Right atrium auricular region (tissue), 2 donors: ENCODE measurements at regions not wholly inside any gene's neighbourhood (a gene's known extent, or its start where the extent isn't known, plus 50 kb on each side); places are given as distances from the start of the nearest gene placed in this dataset.

Experiments used
- DNase-seq: peaks from one replicate; pipeline ENCODE4 v3.0.0-alpha.2; 2019; ENCODE audit warnings: low spot score
- H3K27ac ChIP-seq, 2 donors: fragments of 200-600 bp; sonication (generic); 1 replicate in 1 of 2; 2 replicates in 1 of 2; pipeline ENCODE4 v1.5.1; 2016 to 2019
- H3K27me3 ChIP-seq, 2 donors: fragments of 200-600 bp; sonication (generic); one replicate each; pipeline versions ENCODE4 v1.5.1 to v1.6.0; 2017 to 2019
- H3K36me3 ChIP-seq: fragments of 200-600 bp; sonication (generic); one replicate; pipeline ENCODE4 v1.5.1; 2016
- H3K4me1 ChIP-seq, 2 donors: fragments of 200-600 bp; sonication (generic); one replicate each; pipeline versions ENCODE4 v1.5.1 to v1.6.0; 2017 to 2019
- H3K4me3 ChIP-seq, 2 donors: fragments of 200-600 bp; sonication (generic); 1 replicate in 1 of 2; 2 replicates in 1 of 2; pipeline ENCODE4 v1.5.1; 2017 to 2019; ENCODE audit warnings: mild to moderate bottlenecking in 1 of 2, moderate library complexity in 1 of 2
- H3K9me3 ChIP-seq, 2 donors: fragments of 200-600 bp; sonication (generic); one replicate each; pipeline ENCODE4 v1.5.1; 2019
- CTCF ChIP-seq, 2 donors: fragments of 200-600 bp; sonication (generic); IDR thresholded peaks; one replicate each; pipeline ENCODE4 v1.5.1; 2019; ENCODE audit warnings: antibody characterized with exemption in 2 of 2

GRCh38 chr10:129274748-129275474 is 192.1 kb upstream of the MGMT start:
- peaks cover 0 to 4% of the 10 kb centered on the region in 2 donors for H3K4me1 ChIP-seq
- TF ChIP-seq CTCF (IDR thresholded peaks at IDR 0.05) = no peak
- no peaks in the 10 kb centered on the region for H3K27me3 ChIP-seq
- H3K36me3 ChIP-seq = no peaks in the 10 kb centered on the region
- H3K4me3 ChIP-seq = no peak overlapping the region
- no peak overlapping the region for H3K27ac ChIP-seq
- H3K9me3 ChIP-seq = no peaks in the 10 kb centered on the region
- DNase-seq = no peak

GRCh38 chr10:129275886-129276285 is 191.2 kb upstream of the MGMT start:
- H3K9me3 ChIP-seq = no peaks in the 10 kb centered on the region
- H3K36me3 ChIP-seq = no peaks in the 10 kb centered on the region
- DNase-seq = no peak
- no peaks in the 10 kb centered on the region for H3K27me3 ChIP-seq
- H3K27ac ChIP-seq = no peak overlapping the region
- H3K4me1 ChIP-seq = peaks cover 0 to 9% of the 10 kb centered on the region in 2 donors
- no peak for TF ChIP-seq CTCF (IDR thresholded peaks at IDR 0.05)
- H3K4me3 ChIP-seq = no peak overlapping the region

GRCh38 chr10:129277084-129277483 is 190.0 kb upstream of the MGMT start:
- Histone ChIP-seq H3K9me3 (peaks cover 0 to 7% of the 10 kb centered on the region in 2 donors), H3K27ac (no peak overlapping the region), H3K36me3 (no peaks in the 10 kb centered on the region), H3K27me3 (no peaks in the 10 kb centered on the region), H3K4me1 (peaks cover 0 to 9% of the 10 kb centered on the region in 2 donors), H3K4me3 (no peak overlapping the region)
- DNase-seq = no peak
- TF ChIP-seq CTCF (IDR thresholded peaks at IDR 0.05) = no peak

- no peak for DNase-seq
- H3K27ac ChIP-seq = no peak overlapping the region
- no peaks in the 10 kb centered on the region for H3K36me3 ChIP-seq
- no peak for TF ChIP-seq CTCF (IDR thresholded peaks at IDR 0.05)
- H3K4me3 ChIP-seq = no peak overlapping the region
- peaks cover 0 to 13% of the 10 kb centered on the region in 2 donors for H3K9me3 ChIP-seq
- peaks cover 0 to 8% of the 10 kb centered on the region in 2 donors for H3K4me1 ChIP-seq
- H3K27me3 ChIP-seq = no peaks in the 10 kb centered on the region
Observed at GRCh38 chr10:129277841-129278240, 189.2 kb upstream of the MGMT start.

GRCh38 chr10:129278686-129279085 is 188.4 kb upstream of the MGMT start:
- Histone ChIP-seq H3K9me3 (peaks cover 0 to 13% of the 10 kb centered on the region in 2 donors), H3K27me3 (no peaks in the 10 kb centered on the region), H3K4me1 (peaks cover 0 to 8% of the 10 kb centered on the region in 2 donors), H3K27ac (no peak overlapping the region), H3K36me3 (no peaks in the 10 kb centered on the region), H3K4me3 (no peak overlapping the region)
- no peak for DNase-seq
- TF ChIP-seq CTCF (IDR thresholded peaks at IDR 0.05) = no peak
